ENCODE measurements at regions not wholly inside any gene's neighbourhood (a gene's known extent, or its start where the extent isn't known, plus 50 kb on each side); places are given as distances from the start of the nearest gene placed in this dataset.

- Histone ChIP-seq H3K36me3 (no peaks in the 10 kb centered on the region), H4K20me1 (no peaks in the 10 kb centered on the region), H3K4me3 (no peak overlapping the region), H3K27me3 (no peaks in the 10 kb centered on the region), H3K27ac (no peak overlapping the region), H3K4me1 (peaks cover 0 to 27% (median 22%) of the 10 kb centered on the region in 10 experiments; a peak in 16 of 20 replicates), H3K9me3 (replicated peaks in 1 of 11) (peaks cover 0 to 3% (median 0%) of the 10 kb centered on the region in 11 experiments; a peak in 2 of 22 replicates), H3K4me2 (peak overlapping the region in 8 of 11 experiments; percentile 26 to 52 (median 46); a peak in 16 of 22 replicates), H3K9ac (no peak overlapping the region)
- no peak for TF ChIP-seq Cebpa-rat (IDR thresholded peaks at IDR 0.05)
These were observed 77.6 kb upstream of the SLC35F4 start for GRCh38 chr14:57943541-57943940.

DNA sequence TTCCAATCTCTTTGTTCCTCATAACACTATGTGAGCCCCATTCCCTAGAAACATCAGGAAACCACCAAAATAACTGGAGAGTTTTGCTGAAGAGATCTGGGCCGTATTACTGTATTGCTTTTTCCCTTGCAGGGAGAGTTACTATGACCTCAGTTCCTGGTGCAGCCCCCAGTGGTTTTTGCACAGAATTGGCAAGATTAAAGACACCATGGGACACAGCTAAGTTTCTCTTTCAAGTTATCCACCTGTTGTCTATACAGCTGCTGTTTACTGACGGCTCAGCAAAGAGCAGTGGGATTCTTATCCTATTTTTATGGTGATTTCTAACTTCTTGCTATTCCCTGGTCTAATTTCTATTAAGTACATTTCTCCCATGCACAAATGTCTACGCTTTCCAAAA is 77.1 kb upstream of the SLC35F4 start:
- Histone ChIP-seq H3K36me3 (no peaks in the 10 kb centered on the region), H3K4me3 (no peak overlapping the region), H3K4me2 (peak overlapping the region in 7 of 11 experiments; percentile 26 to 52 (median 46); a peak in 14 of 22 replicates), H3K9ac (no peak overlapping the region), H3K9me3 (replicated peaks in 1 of 11) (peaks cover 0 to 3% (median 0%) of the 10 kb centered on the region in 11 experiments; a peak in 1 of 22 replicates), H3K27me3 (no peaks in the 10 kb centered on the region), H3K4me1 (peaks cover 0 to 28% (median 22%) of the 10 kb centered on the region in 10 experiments; a peak in 16 of 20 replicates), H4K20me1 (no peaks in the 10 kb centered on the region), H3K27ac (no peak overlapping the region)
- no peak for TF ChIP-seq Cebpa-rat (IDR thresholded peaks at IDR 0.05)

DNA sequence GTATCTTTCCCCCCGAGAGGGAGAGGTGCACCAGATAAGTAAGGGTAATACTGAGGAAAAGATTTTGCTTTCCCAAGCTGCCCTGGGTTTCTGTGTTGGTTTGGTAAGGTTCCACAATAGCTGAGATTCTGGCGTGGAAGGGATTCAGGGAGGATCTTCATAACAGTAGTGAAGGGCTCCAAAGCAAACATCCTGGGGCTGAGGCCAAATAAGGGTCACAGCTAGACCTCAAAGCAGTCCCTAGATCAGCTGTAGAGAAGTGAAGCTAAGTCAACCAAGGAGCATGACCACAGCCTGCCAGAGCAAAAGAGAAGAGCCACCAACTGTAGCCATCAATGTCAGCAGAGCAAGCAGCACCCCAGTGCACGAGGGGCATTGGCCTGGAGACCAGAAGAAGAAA is 73.2 kb upstream of the SLC35F4 start:
- Histone ChIP-seq H3K27me3 (no peaks in the 10 kb centered on the region), H3K9me3 (replicated peaks in 1 of 11) (no peaks in the 10 kb centered on the region), H3K4me1 (peaks cover 0 to 27% (median 22%) of the 10 kb centered on the region in 10 experiments; a peak in 17 of 20 replicates), H3K4me2 (peak overlapping the region in 10 of 11 experiments; percentile 4 to 60 (median 30); a peak in 15 of 22 replicates), H3K27ac (no peak overlapping the region), H3K36me3 (no peaks in the 10 kb centered on the region), H4K20me1 (no peaks in the 10 kb centered on the region), H3K9ac (no peak overlapping the region), H3K4me3 (no peak overlapping the region)
- TF ChIP-seq Cebpa-rat (IDR thresholded peaks at IDR 0.05) = no peak

DNA sequence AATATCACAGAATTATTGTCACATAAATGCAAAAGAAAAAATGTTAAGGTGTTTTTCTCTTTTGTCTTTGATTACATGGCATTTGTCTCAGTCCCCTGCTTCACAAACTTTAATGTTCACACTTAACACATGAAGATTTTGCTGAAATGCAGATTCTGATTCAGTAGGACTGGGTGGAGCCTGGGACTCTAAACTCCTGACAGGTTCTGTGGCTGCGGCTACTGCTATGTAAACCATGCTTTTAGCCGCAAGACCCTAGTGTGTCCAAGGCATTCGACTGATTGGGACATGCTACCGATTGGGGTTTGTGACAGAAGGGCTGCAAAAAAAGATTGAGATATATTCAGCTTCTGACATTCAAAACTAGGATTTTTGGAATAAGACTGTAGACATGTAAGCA is 72.6 kb upstream of the SLC35F4 start:
- Histone ChIP-seq H3K9me3 (replicated peaks in 1 of 11) (no peaks in the 10 kb centered on the region), H3K27me3 (no peaks in the 10 kb centered on the region), H3K4me2 (peak overlapping the region in 10 of 11 experiments; percentile 4 to 60 (median 30); a peak in 9 of 22 replicates), H3K36me3 (no peaks in the 10 kb centered on the region), H3K4me1 (peaks cover 5 to 22% (median 18%) of the 10 kb centered on the region in 10 experiments), H4K20me1 (no peaks in the 10 kb centered on the region), H3K4me3 (no peak overlapping the region), H3K9ac (no peak overlapping the region), H3K27ac (no peak overlapping the region)
- TF ChIP-seq Cebpa-rat (IDR thresholded peaks at IDR 0.05) = no peak

- Histone ChIP-seq H3K27ac (no peak overlapping the region), H3K27me3 (no peaks in the 10 kb centered on the region), H4K20me1 (no peaks in the 10 kb centered on the region), H3K36me3 (no peaks in the 10 kb centered on the region), H3K4me2 (no peak overlapping the region), H3K4me1 (peaks cover 11 to 22% (median 17%) of the 10 kb centered on the region in 10 experiments), H3K9me3 (replicated peaks in 1 of 11) (no peaks in the 10 kb centered on the region), H3K4me3 (no peak overlapping the region), H3K9ac (no peak overlapping the region)
- TF ChIP-seq Cebpa-rat (IDR thresholded peaks at IDR 0.05) = no peak
These were observed 71.8 kb upstream of the SLC35F4 start for GRCh38 chr14:57937676-57938075.

GRCh38 chr14:57933349-57933748 is 67.5 kb upstream of the SLC35F4 start:
- TF ChIP-seq Cebpa-rat (IDR thresholded peaks at IDR 0.05) = no peak
- no peak overlapping the region for H3K9ac ChIP-seq
- H3K27me3 ChIP-seq = no peaks in the 10 kb centered on the region
- H3K4me1 ChIP-seq = peaks cover 34 to 51% (median 48%) of the 10 kb centered on the region in 10 experiments
- H3K27ac ChIP-seq = peak overlapping the region in 5 of 11 experiments; percentile 2 to 35 (median 13); a peak in 3 of 22 replicates
- peaks cover 0 to 20% (median 6%) of the 10 kb centered on the region in 11 experiments; a peak in 7 of 22 replicates for H3K9me3 ChIP-seq (replicated peaks in 1 of 11)
- H3K4me2 ChIP-seq = peak overlapping the region in 9 of 11 experiments; percentile 13 to 65 (median 43); a peak in 16 of 22 replicates
- H3K4me3 ChIP-seq = no peak overlapping the region
- no peaks in the 10 kb centered on the region for H4K20me1 ChIP-seq
- H3K36me3 ChIP-seq = no peaks in the 10 kb centered on the region

DNA sequence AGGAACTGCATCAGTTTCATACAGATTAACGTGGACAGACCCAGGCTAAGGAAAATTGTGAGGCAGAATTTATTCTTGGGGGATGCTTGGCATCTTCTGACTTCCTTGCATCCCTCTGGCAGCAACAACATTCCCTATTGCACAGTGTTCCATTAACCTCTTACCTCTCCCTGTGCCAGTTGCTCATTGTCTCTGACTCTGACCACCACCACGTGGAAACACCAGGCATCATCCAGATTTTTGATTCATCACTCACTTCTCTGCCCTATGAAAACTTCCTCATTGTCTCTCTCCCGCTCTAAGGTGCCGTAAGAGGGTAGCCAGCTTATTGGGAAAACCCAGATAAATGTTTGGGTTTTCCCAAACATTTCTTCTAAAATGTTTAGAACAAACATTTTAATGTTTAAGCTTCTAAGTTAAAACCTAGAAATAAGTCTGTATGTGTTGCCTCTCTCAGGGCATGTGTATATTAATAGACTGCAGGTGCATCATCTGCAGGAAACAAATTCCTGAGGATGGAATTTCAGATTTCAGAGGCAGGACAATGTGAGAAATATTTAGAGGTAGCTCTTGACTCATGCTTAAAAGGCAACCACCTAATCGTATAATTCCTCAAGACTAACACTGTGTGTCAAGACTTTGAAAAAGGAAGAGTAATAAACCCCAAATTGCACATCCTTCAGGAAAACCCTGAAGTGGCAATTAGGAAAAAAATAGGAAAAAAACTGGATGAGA is 64.5 kb upstream of the SLC35F4 start:
- Histone ChIP-seq H3K27me3 (no peaks in the 10 kb centered on the region), H4K20me1 (no peaks in the 10 kb centered on the region), H3K4me2 (peak overlapping the region; percentile 77 to 93 (median 86)), H3K9ac (peak overlapping the region in 9 of 11 experiments; percentile 39 to 80 (median 66); a peak in 11 of 22 replicates), H3K4me1 (peaks cover 51 to 68% (median 66%) of the 10 kb centered on the region in 10 experiments), H3K4me3 (peak overlapping the region in 4 of 10 experiments; percentile 0 to 18 (median 10); a peak in 5 of 20 replicates), H3K9me3 (replicated peaks in 1 of 11) (peaks cover 7 to 45% (median 24%) of the 10 kb centered on the region in 11 experiments; a peak in 20 of 22 replicates), H3K27ac (peak overlapping the region; percentile 76 to 98 (median 88); a peak in 21 of 22 replicates), H3K36me3 (peaks cover 0 to 5% (median 0%) of the 10 kb centered on the region in 11 experiments; a peak in 4 of 22 replicates)
- peak in 2 of 11 experiments; percentile 10 to 34; a peak in 1 of 22 replicates for TF ChIP-seq Cebpa-rat (IDR thresholded peaks at IDR 0.05)

- Histone ChIP-seq H3K36me3 (peaks cover 0 to 11% (median 2%) of the 10 kb centered on the region in 11 experiments; a peak in 5 of 22 replicates), H3K9ac (peak overlapping the region; percentile 41 to 80 (median 71); a peak in 20 of 22 replicates), H3K4me2 (peak overlapping the region; percentile 77 to 93 (median 86)), H4K20me1 (no peaks in the 10 kb centered on the region), H3K4me3 (peak overlapping the region in 9 of 10 experiments; percentile 9 to 54 (median 17); a peak in 9 of 20 replicates), H3K27me3 (no peaks in the 10 kb centered on the region), H3K9me3 (replicated peaks in 1 of 11) (peaks cover 19 to 60% (median 39%) of the 10 kb centered on the region in 11 experiments), H3K27ac (peak overlapping the region; percentile 76 to 98 (median 88)), H3K4me1 (peaks cover 51 to 68% (median 65%) of the 10 kb centered on the region in 10 experiments)
- TF ChIP-seq Cebpa-rat (IDR thresholded peaks at IDR 0.05) = 0 out of 22 replicates have a peak, but pooled peaks of 1 of the 11 experiments have one; percentile 24
These were observed 62.8 kb upstream of the SLC35F4 start for GRCh38 chr14:57928732-57929131.

- H3K9me3 ChIP-seq (replicated peaks in 1 of 11) = peaks cover 32 to 48% (median 41%) of the 10 kb centered on the region in 11 experiments
These were observed 55.5 kb upstream of the SLC35F4 start for GRCh38 chr14:57921377-57921776.

More at GRCh38 chr14:57921377-57921776, 55.5 kb upstream of the SLC35F4 start:
- no peaks in the 10 kb centered on the region for H3K27me3 ChIP-seq
- no peak overlapping the region for H3K9ac ChIP-seq
- H3K4me3 ChIP-seq = no peak overlapping the region
- peaks cover 0 to 11% (median 0%) of the 10 kb centered on the region in 11 experiments; a peak in 5 of 22 replicates for H3K36me3 ChIP-seq
- TF ChIP-seq Cebpa-rat (IDR thresholded peaks at IDR 0.05) = no peak
- H4K20me1 ChIP-seq = no peaks in the 10 kb centered on the region
- H3K4me1 ChIP-seq = peaks cover 0 to 5% (median 0%) of the 10 kb centered on the region in 10 experiments; a peak in 2 of 20 replicates
- H3K4me2 ChIP-seq = no peak overlapping the region
- H3K27ac ChIP-seq = no peak overlapping the region
